ENCODE measurements at regions not wholly inside any gene's neighbourhood (a gene's known extent, or its start where the extent isn't known, plus 50 kb on each side); places are given as distances from the start of the nearest gene placed in this dataset.

DNA sequence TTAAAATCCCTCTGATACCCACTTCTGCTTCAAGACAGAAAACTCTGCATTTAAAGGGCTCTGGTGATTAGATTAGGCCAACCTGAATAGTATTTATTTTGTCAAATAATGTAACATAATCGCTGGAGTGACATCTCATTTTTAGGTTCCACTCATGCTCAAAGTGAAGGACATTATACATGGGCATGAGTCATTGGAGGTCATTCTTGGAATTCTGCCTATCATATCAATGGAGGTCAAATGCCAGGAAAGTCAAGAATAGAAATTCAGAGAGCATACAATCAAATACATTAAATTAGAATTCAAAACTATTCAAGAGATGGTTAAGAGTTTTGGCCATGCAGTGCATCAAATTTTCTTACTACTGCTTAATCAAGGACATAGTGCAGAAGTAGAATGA lies 50.8 kb upstream of the PRSS1 start:
- H3K9me3 Mint-ChIP-seq: peaks cover 7% of the 10 kb centered on the region; the same call in 2 of the 3 replicates
- no peak overlapping the region for H3K4me3 Mint-ChIP-seq
- H3K27ac ChIP-seq (ENCODE audit: low read depth): 0 out of 2 replicates have a peak overlapping the region, but pooled peaks have one; percentile 67
- ATAC-seq (no peak), DNase-seq (ENCODE audit: low spot score) (no peak)
- peaks cover 13% of the 10 kb centered on the region; the same call in 2 of the 3 replicates for H3K36me3 Mint-ChIP-seq (ENCODE audit: low read depth)
- peaks cover 4% of the 10 kb centered on the region for H3K27me3 Mint-ChIP-seq (ENCODE audit: insufficient read depth, low read depth, poor library complexity)
- TF ChIP-seq EZH2phosphoT487 (IDR thresholded peaks at IDR 0.05; ENCODE audit: unreplicated experiment) (no peak), ZNF462 (CRISPR knock-in tag; IDR thresholded peaks at IDR 0.05) (no peak), NANOG (IDR thresholded peaks at IDR 0.05; ENCODE audit: borderline replicate concordance) (no peak), CTCF (conservative IDR thresholded peaks at IDR 0.05; ENCODE audit: low read depth in 2 of 2) (no peak), POLR2AphosphoS5 (IDR thresholded peaks at IDR 0.05; ENCODE audit: low read depth) (no peak), CREB1 (CRISPR knock-in tag; IDR thresholded peaks at IDR 0.05; ENCODE audit: low read depth) (no peak), EZH2 (IDR thresholded peaks at IDR 0.05; ENCODE audit: low read depth, unreplicated experiment) (no peak), ETS1 (IDR thresholded peaks at IDR 0.05) (no peak), ZNF114 (CRISPR knock-in tag; IDR thresholded peaks at IDR 0.05) (no peak), ZNF331 (CRISPR knock-in tag; IDR thresholded peaks at IDR 0.05; ENCODE audit: low read depth) (no peak), STAT1 (IDR thresholded peaks at IDR 0.05; ENCODE audit: unreplicated experiment) (no peak)
- TF ChIP-seq, protein P1, sequence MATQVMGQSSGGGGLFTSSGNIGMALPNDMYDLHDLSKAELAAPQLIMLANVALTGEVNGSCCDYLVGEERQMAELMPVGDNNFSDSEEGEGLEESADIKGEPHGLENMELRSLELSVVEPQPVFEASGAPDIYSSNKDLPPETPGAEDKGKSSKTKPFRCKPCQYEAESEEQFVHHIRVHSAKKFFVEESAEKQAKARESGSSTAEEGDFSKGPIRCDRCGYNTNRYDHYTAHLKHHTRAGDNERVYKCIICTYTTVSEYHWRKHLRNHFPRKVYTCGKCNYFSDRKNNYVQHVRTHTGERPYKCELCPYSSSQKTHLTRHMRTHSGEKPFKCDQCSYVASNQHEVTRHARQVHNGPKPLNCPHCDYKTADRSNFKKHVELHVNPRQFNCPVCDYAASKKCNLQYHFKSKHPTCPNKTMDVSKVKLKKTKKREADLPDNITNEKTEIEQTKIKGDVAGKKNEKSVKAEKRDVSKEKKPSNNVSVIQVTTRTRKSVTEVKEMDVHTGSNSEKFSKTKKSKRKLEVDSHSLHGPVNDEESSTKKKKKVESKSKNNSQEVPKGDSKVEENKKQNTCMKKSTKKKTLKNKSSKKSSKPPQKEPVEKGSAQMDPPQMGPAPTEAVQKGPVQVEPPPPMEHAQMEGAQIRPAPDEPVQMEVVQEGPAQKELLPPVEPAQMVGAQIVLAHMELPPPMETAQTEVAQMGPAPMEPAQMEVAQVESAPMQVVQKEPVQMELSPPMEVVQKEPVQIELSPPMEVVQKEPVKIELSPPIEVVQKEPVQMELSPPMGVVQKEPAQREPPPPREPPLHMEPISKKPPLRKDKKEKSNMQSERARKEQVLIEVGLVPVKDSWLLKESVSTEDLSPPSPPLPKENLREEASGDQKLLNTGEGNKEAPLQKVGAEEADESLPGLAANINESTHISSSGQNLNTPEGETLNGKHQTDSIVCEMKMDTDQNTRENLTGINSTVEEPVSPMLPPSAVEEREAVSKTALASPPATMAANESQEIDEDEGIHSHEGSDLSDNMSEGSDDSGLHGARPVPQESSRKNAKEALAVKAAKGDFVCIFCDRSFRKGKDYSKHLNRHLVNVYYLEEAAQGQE (IDR thresholded peaks at IDR 0.05; ENCODE audit: unreplicated experiment): no peak
- H3K4me1 ChIP-seq (ENCODE audit: insufficient read depth): peaks cover 47% of the 10 kb centered on the region
- no peaks in the 10 kb centered on the region for H4K20me1 ChIP-seq (replicated peaks; ENCODE audit: insufficient read depth)
- peaks cover 63% of the 10 kb centered on the region for H3K4me1 Mint-ChIP-seq
- H3F3A ChIP-seq (replicated peaks; ENCODE audit: low read depth): no peaks in the 10 kb centered on the region; the same call in 1 of the 2 replicates
- H3K4me3 ChIP-seq: no peak overlapping the region
- H3K27ac Mint-ChIP-seq: no peak overlapping the region
- H2AFZ ChIP-seq: no peak overlapping the region
- peak overlapping the region; percentile 67; the same call in 1 of the 2 replicates for H3K4me2 ChIP-seq
- no peaks in the 10 kb centered on the region for H3K79me2 ChIP-seq (replicated peaks; ENCODE audit: insufficient read depth)
- H3K36me3 ChIP-seq (ENCODE audit: insufficient read depth): no peaks in the 10 kb centered on the region
- H3K9me2 ChIP-seq (ENCODE audit: insufficient read depth): peaks cover 8% of the 10 kb centered on the region; the same call in 1 of the 2 replicates
- no peaks in the 10 kb centered on the region for H3K27me3 ChIP-seq (ENCODE audit: insufficient read depth)

All from GM23338 (cell line).